HL-60 (cell line): ENCODE measurements at regions not wholly inside any gene's neighbourhood (a gene's known extent, or its start where the extent isn't known, plus 50 kb on each side); places are given as distances from the start of the nearest gene placed in this dataset.

Experiments used
- CTCF ChIP-seq: IDR thresholded peaks from one replicate; pipeline ENCODE4 v1.5.1; 2011; ENCODE audit warnings: low read length, control low read depth, inconsistent platforms; ENCODE audit not compliant: insufficient read depth
- GABPA ChIP-seq: IDR thresholded peaks from 2 replicates; pipeline ENCODE4 v1.6.1; 2012; ENCODE audit warnings: low read depth
- POLR2AphosphoS5 ChIP-seq: IDR thresholded peaks from 2 replicates; pipeline ENCODE4 v1.6.1; 2012; ENCODE audit warnings: low read depth
- SPI1 ChIP-seq: IDR thresholded peaks from 2 replicates; pipeline ENCODE4 v1.6.1; 2012; ENCODE audit warnings: low read depth, mild to moderate bottlenecking, borderline replicate concordance
- TF ChIP-seq, protein P1 (sequence below): IDR thresholded peaks from 2 replicates; pipeline ENCODE4 v1.6.1; 2012; ENCODE audit warnings: low read depth; ENCODE audit not compliant: insufficient replicate concordance

GRCh38 chr3:178084938-178085816, 451.1 kb upstream of the KCNMB2 start:
- TF ChIP-seq CTCF: no peak
- no peak for TF ChIP-seq GABPA
- TF ChIP-seq POLR2AphosphoS5: no peak
- TF ChIP-seq, protein P1, sequence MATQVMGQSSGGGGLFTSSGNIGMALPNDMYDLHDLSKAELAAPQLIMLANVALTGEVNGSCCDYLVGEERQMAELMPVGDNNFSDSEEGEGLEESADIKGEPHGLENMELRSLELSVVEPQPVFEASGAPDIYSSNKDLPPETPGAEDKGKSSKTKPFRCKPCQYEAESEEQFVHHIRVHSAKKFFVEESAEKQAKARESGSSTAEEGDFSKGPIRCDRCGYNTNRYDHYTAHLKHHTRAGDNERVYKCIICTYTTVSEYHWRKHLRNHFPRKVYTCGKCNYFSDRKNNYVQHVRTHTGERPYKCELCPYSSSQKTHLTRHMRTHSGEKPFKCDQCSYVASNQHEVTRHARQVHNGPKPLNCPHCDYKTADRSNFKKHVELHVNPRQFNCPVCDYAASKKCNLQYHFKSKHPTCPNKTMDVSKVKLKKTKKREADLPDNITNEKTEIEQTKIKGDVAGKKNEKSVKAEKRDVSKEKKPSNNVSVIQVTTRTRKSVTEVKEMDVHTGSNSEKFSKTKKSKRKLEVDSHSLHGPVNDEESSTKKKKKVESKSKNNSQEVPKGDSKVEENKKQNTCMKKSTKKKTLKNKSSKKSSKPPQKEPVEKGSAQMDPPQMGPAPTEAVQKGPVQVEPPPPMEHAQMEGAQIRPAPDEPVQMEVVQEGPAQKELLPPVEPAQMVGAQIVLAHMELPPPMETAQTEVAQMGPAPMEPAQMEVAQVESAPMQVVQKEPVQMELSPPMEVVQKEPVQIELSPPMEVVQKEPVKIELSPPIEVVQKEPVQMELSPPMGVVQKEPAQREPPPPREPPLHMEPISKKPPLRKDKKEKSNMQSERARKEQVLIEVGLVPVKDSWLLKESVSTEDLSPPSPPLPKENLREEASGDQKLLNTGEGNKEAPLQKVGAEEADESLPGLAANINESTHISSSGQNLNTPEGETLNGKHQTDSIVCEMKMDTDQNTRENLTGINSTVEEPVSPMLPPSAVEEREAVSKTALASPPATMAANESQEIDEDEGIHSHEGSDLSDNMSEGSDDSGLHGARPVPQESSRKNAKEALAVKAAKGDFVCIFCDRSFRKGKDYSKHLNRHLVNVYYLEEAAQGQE: no peak
- TF ChIP-seq SPI1: no peak
